Panc1 (cell line): ENCODE measurements at regions not wholly inside any gene's neighbourhood (a gene's known extent, or its start where the extent isn't known, plus 50 kb on each side); places are given as distances from the start of the nearest gene placed in this dataset.

Experiments used
- CTCF ChIP-seq: fragments of 450-650 bp; IDR thresholded peaks from 2 replicates; pipeline ENCODE4 v1.5.1; 2017; ENCODE audit warnings: mild to moderate bottlenecking
- POLR2AphosphoS5 ChIP-seq: IDR thresholded peaks from 2 replicates; pipeline ENCODE4 v1.6.1; 2012; ENCODE audit warnings: mild to moderate bottlenecking, low read depth, low read length, moderate library complexity
- REST ChIP-seq, 2 experiments: IDR thresholded peaks; 2 replicates each; pipeline ENCODE4 v1.6.1; 2011 to 2012; ENCODE audit warnings: low read depth in 2 of 2, control low read depth in 1 of 2, low read length in 1 of 2, mild to moderate bottlenecking in 1 of 2, moderate library complexity in 1 of 2; ENCODE audit not compliant: insufficient read depth in 1 of 2

- TF ChIP-seq REST (IDR thresholded peaks at IDR 0.05; ENCODE audit: insufficient read depth in 1 of 2, low read depth in 2 of 2, low read length in 1 of 2) (no peak), POLR2AphosphoS5 (no peak), CTCF (no peak)
Measured at GRCh38 chr2:120672526-120673204, 63.0 kb upstream of the GLI2 start.
